BJ (cell line): ENCODE measurements at regions not wholly inside any gene's neighbourhood (a gene's known extent, or its start where the extent isn't known, plus 50 kb on each side); places are given as distances from the start of the nearest gene placed in this dataset.

Experiments
- CTCF ChIA-PET: fragments of 350-600 bp; formaldehyde crosslinking; extraction: SDS; loops from one replicate; lab custom pipeline; 2021; ENCODE audit warnings: antibody characterized with exemption, inconsistent platforms; lab: Yijun Ruan, JAX
- POLR2A ChIA-PET: fragments of 300-600 bp; sonication (Branson Sonifier 250); formaldehyde crosslinking; extraction: SDS; loops from one replicate; lab custom pipeline; 2021; ENCODE audit warnings: antibody characterized with exemption; lab: Charles Lee
- DNase-seq: peaks from one replicate; pipeline ENCODE4 v3.0.0-alpha.2; 2011; ENCODE audit warnings: low read depth
- H3K27me3 ChIP-seq: 2 replicates; pipeline ENCODE4 v1.6.0; 2011; ENCODE audit warnings: low read length; ENCODE audit not compliant: control insufficient read depth, insufficient read depth
- H3K36me3 ChIP-seq: 2 replicates; pipeline ENCODE4 v1.5.1; 2011; ENCODE audit warnings: low read length; ENCODE audit not compliant: control insufficient read depth, insufficient read depth
- H3K4me3 ChIP-seq: 2 replicates; pipeline ENCODE4 v1.5.1; 2011; ENCODE audit warnings: low read depth, mild to moderate bottlenecking, control low read depth, low read length
- TF ChIP-seq, protein P1 (sequence below): IDR thresholded peaks from 2 replicates; pipeline ENCODE4 v1.5.1; 2011; ENCODE audit warnings: low read depth, mild to moderate bottlenecking, control low read depth, inconsistent platforms, low read length, moderate library complexity; ENCODE audit not compliant: insufficient read depth

DNA sequence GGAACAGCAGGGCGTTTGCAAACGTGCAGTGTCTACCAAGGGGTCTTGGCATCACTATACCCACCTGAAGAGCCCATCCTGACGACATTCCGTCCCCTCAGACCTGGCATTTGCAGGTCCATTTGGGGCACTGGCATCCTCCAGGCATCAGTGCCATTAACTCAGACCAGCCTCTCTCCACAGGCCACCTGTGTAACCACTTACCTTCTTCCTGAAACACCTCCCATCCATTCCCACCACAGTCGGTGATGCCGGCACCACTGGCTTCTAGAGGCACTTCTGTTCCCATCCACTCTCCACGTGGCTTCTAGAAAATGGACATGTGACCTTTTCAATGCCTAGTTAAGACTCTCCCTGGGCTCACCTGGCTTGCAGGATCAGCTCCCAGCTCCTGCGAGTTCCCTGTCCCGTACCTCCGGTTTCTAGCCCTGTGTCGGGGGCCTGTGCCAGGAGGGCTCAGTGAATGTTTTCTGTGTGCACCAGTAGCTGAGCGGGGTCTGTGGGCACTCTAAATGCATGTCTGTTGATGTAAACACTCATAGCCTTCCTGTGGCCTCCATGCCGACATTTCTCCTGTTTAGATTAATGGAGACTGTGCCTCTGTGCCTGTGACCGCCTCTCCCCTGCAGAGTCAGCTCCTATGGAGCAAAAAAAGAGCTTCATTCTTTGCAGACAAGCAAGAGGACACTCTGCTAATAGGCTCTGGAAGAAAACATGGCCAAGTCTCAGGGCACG, 458.0 kb upstream of the HS6ST1 start:
- TF ChIP-seq, protein P1, sequence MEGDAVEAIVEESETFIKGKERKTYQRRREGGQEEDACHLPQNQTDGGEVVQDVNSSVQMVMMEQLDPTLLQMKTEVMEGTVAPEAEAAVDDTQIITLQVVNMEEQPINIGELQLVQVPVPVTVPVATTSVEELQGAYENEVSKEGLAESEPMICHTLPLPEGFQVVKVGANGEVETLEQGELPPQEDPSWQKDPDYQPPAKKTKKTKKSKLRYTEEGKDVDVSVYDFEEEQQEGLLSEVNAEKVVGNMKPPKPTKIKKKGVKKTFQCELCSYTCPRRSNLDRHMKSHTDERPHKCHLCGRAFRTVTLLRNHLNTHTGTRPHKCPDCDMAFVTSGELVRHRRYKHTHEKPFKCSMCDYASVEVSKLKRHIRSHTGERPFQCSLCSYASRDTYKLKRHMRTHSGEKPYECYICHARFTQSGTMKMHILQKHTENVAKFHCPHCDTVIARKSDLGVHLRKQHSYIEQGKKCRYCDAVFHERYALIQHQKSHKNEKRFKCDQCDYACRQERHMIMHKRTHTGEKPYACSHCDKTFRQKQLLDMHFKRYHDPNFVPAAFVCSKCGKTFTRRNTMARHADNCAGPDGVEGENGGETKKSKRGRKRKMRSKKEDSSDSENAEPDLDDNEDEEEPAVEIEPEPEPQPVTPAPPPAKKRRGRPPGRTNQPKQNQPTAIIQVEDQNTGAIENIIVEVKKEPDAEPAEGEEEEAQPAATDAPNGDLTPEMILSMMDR: no peak
- Histone ChIP-seq H3K4me3 (no peak overlapping the region), H3K27me3 (no peaks in the 10 kb centered on the region), H3K36me3 (no peaks in the 10 kb centered on the region)
- CTCF ChIA-PET: interaction anchor here (1.1 kb wide), 1 partner anchor 40 kb away, joined by 3 read pairs; no protein-coding TSS in a partner anchor
- POLR2A ChIA-PET: no interaction called here
- no peak for DNase-seq

DNA sequence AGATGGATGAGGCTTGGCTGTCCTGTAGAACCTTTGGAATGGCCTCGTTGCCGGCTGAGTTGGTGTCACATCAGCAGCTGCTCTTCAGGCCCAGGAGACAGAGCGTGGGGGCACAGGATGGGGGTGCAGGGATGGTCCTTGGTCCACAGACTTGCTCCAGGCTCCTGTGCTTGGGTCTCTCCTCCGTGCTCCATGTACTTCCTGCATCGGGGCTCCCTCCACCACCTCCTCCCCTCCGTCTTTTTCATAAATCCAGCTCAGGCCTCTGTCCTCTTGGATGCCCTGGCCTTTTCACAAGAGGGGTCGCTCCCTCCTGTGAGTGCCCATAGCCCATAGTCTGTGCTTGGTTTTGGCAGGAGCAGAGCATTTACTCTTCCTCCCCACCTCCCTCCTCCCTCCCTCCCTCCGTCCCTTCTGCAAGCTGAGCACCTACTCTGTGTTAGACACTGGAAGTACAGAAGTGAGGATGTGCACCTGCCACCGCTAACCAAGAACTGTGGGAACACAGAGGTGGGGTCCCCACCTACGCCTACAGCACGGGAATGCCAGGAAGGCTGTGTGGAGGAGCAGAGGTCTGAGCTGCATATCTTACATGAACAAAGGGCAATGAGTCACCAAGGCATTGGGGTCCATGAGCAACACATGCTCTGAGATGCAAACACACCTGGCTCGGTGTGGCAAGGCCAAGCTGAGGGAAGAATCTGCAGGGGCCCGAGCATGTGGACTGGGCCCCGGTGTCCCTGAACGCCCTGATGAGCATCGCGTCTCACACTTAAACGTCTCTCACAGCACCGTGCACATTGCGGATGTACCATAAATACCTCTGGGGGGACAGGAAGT, 458.7 kb upstream of the HS6ST1 start:
- POLR2A ChIA-PET: no interaction called here

DNA sequence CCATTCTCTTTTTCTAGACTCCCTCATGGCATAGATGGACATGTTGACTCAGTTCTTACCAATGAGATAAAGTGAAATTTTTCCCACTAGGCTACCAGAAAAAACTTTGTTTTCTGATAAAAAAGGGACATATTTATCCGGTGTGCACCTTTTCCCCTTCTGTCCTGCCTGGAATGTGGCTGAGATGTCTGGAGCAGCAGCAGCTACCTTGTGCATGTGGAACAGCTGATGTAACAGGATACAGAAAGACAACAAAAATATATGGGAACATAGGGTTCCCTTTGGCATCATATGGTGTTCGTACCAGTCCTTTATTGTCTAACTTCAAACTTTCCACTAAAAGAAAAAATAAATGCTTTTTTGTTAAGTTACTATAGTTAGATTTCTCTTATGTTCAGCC, 460.2 kb upstream of the HS6ST1 start:
- Histone ChIP-seq H3K27me3 (no peaks in the 10 kb centered on the region), H3K4me3 (no peak overlapping the region), H3K36me3 (no peaks in the 10 kb centered on the region)
- POLR2A ChIA-PET: no interaction called here
- no peak for DNase-seq
- CTCF ChIA-PET: interaction anchor here (1.6 kb wide), 1 partner anchor 42 kb away, joined by 4 read pairs; no protein-coding TSS in a partner anchor
- TF ChIP-seq, protein P1: no peak

More for the DNA sequence above, 458.7 kb upstream of the HS6ST1 start:
- Histone ChIP-seq H3K36me3 (no peaks in the 10 kb centered on the region), H3K27me3 (no peaks in the 10 kb centered on the region), H3K4me3 (no peak overlapping the region)
- DNase-seq: no peak
- TF ChIP-seq, protein P1: no peak
- CTCF ChIA-PET: no interaction called here

DNA sequence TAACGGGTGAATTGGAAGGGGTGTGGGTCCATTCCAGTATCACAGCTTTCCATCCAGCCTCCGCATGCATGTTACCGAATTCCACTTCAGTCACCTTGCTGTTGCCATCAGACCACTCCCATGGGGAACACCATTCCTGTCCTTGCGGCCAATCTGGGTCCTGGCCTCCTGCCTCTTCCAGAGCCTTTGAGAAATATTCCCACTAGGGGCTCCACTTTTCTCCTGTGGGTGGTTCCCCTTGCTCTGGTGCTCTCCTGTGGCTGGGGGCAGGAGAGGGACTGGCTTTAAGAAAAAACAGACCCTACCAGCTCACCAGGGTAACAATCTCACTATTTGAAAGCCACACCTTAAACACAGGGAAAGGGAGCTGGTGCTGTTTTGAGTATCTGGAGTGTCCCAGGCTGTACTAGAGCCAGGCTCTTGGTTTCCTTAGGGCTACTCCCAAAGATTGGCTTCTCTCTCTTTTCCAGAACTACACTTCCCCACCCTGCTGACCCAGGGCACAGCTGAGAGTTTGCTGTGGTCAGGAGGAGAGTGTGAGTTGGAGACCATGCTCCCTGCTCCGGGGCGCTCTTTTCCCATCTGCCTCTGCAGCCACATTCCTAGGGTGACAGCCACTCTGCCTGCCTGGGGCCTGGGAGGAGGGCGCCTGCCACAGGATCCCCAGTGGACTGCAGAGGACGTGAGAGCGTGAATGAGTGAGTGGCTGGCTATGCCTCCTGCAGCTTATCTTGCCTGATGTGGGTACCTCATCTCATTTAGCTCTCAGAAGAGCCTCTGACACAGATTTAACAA, 460.8 kb upstream of the HS6ST1 start:
- no peak for DNase-seq
- no peaks in the 10 kb centered on the region for H3K36me3 ChIP-seq
- no peak overlapping the region for H3K4me3 ChIP-seq
- H3K27me3 ChIP-seq: no peaks in the 10 kb centered on the region
- TF ChIP-seq, protein P1: no peak
- POLR2A ChIA-PET: no interaction called here
- CTCF ChIA-PET: interaction anchor here (1.6 kb wide), 1 partner anchor 43 kb away, joined by 4 read pairs; no protein-coding TSS in a partner anchor
